HG03558 (cell line): ENCODE measurements at regions not wholly inside any gene's neighbourhood (a gene's known extent, or its start where the extent isn't known, plus 50 kb on each side); places are given as distances from the start of the nearest gene placed in this dataset.
A peak's percentile ranks its signal among the peaks of the same experiment; 100 is the strongest.
"Not testable (repeated sequence)": the region's sequence is repeated elsewhere in the genome, so short reads cannot be mapped to it uniquely, and the experiment has no call there.

ENCODE experiments used
- ATAC-seq: cut with Tn5 transposase; IDR thresholded peaks from one replicate; pipeline ENCODE4 v1.9.1; 2021; ENCODE audit warnings: moderate number of reproducible peaks; ENCODE audit not compliant: unreplicated experiment; ENCODE audit errors: extremely low read depth

DNA sequence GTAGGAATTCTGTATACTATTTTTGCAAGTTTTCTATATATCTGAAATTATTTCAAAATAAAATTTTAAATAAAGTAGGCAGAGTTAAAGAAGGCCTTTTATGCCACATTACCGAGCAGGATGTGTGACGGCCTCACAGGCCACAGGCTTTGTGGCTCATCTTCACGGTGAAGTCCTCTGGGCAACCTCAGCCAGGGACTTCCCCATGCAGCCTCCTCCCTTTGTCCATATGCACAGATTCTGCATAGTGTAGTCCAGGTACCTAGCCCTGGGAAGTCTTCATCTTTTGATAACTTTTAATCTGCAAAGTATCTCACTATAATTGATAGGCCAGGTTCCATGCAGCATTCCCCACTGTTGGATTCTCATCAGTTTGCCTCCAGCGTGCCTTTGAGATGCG, 62.8 kb downstream of the ARHGAP11B start:
- ATAC-seq: not testable (repeated sequence)

DNA sequence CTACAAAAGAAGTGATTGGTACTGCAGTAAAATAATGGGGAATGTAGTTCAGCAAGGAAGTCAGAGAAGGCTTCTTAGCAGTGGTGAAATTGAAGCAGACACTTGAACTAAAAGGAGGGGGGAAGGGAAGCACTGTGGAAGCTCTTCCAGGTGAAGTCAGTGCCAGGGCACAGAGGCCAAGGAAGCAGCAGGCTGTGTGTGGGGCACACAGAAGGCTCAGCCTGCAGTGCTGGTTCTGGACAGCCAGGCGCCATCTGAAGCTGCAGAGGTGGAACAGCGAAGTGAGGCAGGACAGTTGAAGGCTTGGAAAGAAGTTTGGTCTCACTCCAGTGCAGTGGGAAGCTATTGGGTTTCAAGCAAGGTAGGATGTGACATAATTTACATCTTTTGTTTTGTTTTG, 64.2 kb downstream of the ARHGAP11B start:
- ATAC-seq: not testable (repeated sequence)

DNA sequence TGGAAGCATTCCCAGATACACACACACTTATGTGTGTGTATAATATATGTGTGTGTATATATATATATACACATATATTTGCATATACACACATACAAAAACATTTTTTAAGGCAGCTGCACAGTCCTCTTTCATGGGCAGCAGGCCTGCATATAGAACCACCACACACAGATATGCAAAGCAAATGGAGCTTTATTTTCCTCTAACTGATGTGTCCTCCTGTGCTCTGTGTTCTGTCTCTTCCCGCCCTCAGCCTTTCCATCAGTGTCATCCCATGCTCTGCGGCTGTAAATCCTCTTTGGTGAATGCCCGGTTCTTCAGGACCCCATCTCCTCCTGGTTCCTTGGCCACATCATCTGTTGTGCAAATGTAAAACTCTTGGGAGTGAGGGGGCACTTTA, 69.9 kb downstream of the ARHGAP11B start:
- not testable (repeated sequence) for ATAC-seq

DNA sequence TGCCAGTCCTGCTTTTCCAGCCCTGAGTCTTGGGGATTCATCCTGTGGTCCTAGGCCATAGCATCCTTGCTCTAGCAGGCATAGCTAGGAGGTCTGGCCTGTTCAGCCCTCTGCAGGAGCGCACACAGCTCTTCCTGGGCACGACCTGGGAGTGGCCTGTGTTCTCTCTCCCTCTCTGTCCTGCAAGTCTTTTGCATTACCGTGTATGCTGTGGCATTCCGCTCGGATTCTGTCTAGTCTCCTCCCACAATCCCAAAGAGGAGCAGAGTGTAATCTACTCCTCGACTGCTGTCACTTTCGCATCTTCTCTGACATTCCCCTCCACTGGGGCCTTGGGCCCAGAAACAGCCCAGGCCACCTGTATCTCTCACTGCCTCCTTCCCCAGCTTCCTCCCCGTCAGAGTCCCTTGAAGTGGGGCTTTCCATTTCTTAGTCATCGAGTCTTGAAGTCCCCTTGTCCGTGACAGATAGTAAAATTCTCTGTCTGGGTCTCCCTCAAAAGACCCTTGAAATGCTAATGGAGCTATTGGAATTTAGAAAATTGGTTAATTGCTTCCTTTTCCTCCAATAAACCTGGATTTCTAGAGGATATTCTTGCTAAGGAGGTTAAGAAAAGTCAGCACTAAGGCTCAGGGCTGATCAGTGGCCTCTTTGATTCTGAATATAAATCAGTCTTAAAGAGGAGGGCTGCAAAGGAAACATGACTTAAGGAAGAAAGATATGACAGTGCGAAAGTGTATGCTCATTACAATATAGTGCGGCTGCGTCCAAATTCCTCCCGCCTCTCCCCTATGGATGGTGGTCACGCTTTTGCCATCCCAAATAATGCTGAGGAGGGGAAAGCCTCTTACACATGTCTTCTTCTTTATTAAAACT, 70.7 kb downstream of the ARHGAP11B start:
- ATAC-seq: peak; percentile 55

DNA sequence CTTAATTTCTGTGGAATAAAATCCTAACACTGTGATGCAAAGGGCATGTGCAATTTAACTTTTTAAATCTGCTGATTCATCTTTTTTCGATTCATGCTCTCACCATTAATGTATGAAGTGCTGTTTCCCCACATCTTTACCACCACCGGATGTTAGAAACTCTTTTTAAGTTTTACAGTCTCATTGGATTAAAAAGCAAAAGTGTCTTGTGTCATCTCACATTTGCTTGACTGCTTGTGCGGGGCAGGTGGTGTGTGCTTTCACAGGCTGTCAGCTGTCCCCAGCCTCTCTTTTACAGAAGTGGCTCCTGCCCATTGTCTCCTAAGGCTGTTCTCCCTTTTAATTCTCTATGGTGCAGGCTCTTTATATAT, 71.4 kb downstream of the ARHGAP11B start:
- peak; percentile 37 for ATAC-seq

DNA sequence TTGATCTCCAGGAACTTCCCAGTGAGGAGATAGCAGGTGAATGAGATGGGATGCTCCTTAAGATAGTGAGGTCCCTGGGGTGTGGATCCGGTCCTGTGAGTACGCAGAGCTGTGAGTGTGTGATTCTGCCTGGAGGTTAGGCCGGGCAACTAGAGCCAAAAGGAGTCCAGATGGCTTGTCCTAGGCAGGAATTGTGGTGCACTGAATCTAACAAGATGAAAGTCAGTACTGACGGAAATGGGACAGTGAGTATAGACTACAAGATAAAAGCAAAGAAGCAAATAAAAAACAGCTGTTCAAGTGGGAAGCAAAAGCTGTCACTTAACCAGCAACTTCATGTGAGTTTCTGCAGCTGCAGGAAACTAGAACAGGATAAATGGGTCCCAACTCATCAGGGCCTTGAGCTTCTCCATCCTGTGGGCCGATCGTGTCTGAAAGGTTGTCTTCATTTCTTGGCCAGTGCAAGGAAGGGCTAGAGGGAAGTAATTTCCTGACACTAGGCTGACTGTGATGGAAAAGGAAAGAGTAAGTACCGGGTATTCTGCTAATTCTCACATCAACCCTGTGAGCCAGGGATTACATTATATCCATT, 74.2 kb downstream of the ARHGAP11B start:
- ATAC-seq: not testable (repeated sequence)

DNA sequence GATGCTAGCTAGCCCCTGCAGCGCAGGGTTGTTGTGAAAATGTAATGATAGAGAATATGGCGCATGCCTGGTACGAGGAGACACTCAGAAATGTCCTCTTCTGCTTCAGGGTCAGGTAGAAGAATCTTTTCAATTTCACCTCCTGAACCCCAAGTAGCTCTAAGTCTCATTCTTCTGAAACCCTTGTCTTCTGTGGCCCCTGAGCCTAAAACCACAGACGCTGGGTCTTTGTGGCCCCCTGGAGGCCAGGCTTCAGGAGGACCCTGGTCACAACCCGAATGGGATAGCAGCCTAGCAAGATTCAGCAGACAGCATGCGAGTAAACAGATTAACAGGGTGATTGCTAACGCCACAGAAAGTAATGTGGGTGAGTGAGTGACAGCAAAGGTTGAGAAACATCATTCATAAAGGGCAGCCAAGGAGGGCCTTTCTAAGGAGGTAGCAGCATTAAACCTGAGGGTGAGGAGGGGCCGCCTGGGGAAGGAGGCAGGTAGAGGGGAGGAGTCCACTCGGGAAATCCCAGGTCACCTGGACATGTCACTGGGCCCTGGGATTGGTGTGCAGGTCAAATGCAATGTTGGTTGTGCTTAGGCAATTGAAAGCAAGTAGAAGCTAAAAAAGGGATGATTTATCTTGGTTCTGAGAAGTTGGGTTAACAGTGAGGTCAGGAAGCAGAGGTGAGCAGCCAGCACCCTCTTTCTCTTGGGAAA, 82.2 kb downstream of the ARHGAP11B start:
- ATAC-seq: not testable (repeated sequence)

DNA sequence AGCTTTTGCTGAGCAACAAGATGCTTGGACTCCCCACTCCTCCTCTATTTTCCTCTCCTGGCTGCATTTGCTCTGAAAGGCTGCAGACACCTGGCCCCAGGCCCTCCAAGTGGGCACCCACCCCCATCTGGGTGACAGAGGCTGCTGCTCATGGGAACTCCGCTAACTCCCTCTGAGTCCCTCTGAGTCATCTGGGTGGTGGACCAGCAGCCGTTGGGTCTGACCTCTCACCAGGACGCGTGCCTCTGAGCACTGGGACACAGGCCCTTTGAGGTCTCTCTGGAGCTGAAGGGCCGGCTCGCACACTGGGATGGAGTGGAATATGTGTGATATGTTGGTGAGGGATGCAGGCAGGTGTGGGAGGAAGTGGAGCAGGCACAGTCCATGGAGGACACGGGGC, 82.9 kb downstream of the ARHGAP11B start:
- not testable (repeated sequence) for ATAC-seq

DNA sequence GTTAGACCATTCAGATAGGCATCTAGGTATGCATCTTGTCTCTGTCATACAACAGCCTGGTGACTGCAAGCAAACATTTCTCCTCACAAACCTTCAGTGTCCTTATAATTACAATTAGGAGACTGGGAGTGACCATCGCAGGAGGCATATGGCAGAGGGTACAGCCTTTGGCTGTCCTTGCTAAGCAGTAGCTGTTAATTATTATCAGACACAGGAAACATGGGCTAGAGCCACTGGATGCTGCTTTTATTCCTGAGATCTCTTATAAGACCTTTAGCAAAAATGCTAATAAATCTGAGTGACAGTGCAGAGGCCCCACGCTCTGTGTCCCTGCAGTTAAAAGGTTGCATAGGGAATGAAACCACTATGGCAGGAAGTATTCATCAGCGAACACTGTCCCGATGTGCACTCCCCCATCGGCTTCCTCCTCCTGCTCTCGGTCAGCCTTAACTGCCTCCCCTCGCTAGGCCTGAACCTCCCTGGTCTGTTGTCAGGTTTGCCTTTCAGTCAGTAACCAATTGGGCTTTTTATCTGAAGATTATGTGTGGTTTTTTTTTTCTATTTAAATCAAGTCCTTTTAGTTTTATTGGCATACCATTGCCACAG, 92.2 kb downstream of the ARHGAP11B start:
- ATAC-seq: not testable (repeated sequence)

DNA sequence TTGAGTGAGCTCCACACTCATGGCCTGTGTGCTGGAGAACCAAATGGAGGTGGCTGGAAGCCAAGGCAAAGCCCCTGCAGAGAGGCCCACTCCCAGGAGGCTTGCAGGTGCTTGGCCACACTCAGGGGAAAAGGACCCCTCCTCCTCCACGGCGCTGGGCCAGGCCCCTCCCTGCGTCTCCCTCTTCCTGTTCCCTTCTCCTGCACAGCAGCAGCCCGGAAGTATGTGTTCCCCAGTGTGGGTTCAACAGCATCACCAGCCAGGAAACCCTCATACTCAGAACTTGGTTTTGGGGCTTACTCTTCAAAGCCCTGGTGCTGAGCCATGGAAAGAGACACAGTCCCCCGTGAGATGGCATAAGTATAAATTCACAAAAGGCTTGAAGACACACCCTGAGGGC, 93.4 kb downstream of the ARHGAP11B start:
- ATAC-seq: not testable (repeated sequence)

DNA sequence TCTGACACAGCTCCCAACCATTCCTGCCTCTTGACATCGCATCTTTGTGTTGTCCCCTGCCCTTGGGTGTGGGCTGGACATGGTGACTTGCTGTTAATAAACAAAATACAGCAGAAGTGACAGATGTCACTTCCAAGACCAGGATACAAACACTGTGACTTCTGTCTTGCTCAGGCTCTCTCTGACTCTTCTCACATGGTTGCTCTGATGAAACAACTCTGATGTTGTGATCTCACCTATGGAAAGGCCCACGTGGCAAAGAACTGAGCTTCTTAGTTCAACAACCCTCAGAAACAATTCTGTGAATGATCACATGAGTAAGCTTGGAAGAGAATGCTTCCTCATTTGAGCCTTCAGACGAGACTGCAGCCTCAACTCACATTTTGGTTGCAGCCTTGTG, 94.9 kb downstream of the ARHGAP11B start:
- ATAC-seq: not testable (repeated sequence)

DNA sequence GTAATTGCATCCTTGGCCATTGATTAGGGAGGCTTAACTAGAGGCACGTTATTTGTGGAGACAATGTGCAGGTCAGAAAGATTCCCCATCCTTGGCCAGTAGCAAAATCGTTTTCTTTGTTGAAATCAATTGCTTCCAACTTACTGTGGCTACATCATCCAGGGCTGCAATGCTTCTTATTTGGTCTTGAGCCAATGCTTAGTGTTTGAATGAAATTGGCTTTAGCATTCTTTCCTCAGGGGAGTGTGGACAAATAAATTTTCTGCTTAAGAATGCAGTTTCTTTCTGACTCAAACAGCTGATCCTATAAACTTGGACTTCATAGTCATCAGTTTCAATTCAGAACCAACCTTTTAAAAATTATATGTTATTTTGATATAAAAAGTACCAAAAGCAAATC, 95.6 kb downstream of the ARHGAP11B start:
- not testable (repeated sequence) for ATAC-seq

DNA sequence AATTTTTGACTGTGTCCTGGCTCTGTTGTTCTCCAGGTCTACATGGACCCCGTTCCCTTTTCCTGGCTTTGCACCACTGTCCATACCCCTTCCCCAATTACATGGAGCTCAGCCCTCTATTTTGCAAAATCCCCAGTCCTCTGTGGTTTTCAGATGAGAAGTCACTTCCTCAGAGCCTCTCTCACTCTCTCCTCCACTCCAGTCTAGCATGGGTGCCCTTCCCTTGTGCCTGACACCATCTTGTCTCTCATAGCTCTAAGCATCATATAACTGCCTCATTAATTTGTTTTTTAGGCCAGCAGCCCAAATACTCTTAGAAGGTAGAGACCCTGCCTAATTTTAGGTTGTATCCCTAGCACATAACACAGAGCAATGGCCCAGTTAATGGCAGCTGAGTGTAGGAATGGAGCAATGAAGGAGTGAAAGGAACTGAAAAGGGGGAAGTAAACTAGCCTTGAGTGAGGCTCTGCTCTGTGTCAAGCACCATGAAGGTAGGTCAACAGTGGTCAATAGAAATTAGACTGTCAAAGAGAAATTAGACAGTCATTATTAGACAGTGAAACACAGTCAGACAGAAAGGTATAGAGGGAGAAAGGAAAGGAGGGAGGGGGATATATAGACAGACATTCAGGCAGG, 97.7 kb downstream of the ARHGAP11B start:
- not testable (repeated sequence) for ATAC-seq

DNA sequence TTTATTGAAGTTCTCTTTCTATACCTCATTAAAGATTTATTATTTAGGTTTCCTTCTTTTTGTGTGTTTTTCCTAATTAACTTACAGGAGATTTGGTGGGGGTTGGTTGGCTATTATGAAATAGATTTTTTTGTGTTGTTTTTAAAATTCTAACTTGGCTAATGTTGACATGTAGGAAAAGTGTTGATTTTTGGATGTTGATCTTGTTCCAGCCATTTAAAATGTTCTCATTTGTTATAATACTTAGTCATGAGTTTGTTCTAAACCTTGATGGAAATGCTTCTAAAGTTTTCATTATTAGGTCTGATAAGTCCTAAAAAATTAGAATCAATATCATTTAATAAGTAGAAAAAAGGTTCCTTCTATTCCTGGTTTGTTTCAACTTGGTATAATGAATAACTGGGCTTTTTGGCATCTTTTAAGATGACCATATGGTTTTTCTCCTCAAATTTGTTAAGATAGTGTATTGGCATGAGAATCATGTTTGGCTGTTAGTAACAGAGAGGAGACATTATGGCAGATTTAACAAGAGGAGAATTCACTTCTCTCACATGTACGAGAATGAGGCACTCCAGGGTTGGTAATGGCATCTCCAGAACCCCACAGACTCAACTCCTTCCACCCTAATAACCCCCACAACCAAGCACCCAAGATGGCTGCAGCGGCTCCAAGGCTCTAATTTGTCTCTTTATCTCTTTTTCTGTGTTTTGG, 104.1 kb downstream of the ARHGAP11B start:
- not testable (repeated sequence) for ATAC-seq

DNA sequence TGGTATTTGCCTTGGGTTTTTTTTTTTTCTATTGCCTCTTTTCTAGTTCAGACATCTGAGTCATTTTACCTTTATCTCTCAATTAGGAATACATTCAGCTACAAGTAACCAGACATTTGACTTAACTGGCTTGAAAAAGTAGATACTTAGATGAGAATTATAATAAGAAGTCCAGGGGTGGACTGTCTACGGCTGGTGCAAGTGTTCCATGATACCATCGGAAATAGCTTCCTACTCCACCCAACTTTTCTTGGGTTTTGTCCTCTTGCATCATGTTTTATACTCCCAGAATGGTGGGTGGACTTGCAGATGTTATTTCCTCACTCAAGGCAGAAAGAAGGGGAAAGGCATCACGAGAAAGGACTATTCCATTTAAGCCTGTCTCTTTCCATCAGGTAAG, 104.7 kb downstream of the ARHGAP11B start:
- not testable (repeated sequence) for ATAC-seq

DNA sequence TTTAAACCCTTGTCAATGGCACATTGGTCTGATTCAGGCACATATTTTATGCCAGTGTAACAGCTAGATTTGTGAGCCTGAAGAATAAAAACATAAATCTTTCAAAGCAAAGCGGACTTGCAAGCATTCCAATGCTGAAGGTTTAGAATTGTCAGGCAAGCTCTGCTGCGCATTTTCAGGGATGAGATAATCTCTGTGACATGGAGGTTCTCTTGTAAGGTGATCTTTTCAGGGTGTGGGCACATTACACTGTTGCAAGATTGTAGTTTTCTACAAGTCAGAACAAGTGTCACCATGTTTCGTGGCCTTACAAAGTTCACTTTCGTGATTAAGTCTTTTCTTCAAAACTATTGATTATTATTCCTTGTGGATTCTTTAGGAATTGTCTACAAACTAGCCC, 106.2 kb downstream of the ARHGAP11B start:
- ATAC-seq: not testable (repeated sequence)

DNA sequence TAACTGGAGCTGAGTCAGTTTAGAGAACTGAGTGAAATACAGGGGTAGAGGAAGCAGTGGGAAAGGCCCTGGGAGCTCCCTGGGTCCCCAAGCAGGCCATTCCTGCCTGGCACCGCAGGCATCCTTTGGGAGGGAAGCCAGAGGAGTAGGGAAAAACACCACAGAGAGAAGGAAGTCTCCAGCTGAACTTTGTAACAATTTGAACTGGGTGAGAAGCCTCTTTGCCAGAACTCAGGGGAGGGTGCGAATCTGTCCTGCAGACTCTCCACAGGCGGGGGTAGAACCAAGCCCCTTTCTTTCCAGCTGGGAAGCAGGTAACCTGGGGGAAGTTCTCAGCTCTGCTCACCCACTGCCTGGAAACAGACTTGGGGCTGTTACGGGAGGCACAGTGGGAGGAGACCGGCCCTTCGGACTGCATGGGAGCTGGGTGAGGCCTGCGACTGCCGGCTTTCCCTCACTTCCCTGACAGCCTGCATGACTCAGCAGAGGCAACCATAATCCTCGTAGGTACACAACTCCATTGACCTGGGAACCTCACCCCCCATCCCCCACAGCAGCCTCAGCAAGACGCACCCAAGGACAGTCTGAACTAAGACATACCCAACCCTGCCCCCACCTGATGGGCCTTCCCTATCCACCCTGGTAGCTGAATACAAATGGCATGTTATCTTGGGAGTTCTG, 110.1 kb downstream of the ARHGAP11B start:
- not testable (repeated sequence) for ATAC-seq

DNA sequence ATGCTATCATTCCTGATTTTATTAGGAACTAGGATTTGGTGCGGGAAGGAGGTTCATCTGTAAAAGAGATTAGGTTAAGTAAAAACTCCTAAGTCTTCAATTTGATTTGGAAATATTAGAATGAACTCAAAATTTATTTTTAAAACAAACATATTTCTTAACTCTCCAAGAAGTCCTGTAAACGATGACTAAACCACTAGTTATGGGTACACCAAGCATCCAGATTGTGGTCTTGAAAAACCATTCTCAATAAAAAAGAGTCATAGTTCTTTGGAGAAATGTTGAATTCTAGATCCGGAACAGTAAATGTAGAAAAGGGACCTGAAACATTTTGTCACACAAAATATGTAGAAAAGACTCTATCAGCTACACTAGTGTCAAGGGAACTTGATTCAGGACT, 116.9 kb downstream of the ARHGAP11B start:
- ATAC-seq: not testable (repeated sequence)

DNA sequence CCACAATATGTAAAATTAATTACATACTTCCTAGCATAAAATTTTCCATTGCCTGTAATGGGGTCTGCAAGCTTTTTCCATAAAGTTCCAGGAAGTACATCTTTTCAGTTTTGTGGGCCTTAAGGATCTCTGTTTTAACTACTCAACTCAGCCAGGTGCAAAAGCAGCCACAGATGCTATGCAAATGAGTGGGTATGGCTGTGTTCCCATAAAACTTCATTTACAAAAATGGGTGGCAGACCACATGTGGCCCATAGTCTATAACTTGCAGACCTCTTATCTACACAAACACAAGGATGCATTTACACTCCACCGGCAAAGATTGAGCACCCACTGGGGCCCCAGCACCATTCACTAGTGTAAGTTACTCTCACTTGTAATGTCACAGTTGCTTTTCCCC, 123.1 kb downstream of the ARHGAP11B start:
- not testable (repeated sequence) for ATAC-seq
